ENCODE measurements at regions not wholly inside any gene's neighbourhood (a gene's known extent, or its start where the extent isn't known, plus 50 kb on each side); places are given as distances from the start of the nearest gene placed in this dataset.

DNA sequence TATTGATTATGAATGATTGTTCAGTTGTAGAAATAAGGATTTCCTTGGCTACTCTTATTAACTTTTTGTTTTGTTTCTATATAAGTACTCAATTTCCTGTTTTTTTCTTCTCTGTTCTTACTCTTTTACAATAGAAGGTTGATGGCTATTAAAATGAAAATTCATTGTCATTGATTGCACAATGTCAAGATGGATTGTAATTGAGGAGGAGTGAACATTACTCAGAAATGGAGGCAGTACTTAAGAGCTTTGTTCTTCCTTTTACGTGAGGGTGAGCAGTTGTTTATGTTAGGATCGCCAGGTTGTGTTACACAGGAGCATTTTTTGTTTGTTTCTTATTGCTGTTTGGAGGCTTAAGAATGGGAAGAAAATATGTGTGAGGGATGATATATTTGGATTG lies 2062.4 kb downstream of the ARAP2 start:
- H3K9me3 ChIP-seq = 0 out of 3 replicates have a peak, but pooled peaks cover 3% of the 10 kb centered on the region
- DNase-seq (ENCODE audit: low read depth in 1 of 2, low spot score in 1 of 2) (peak in 1 of 2 experiments; percentile 89), FAIRE-seq (peak; percentile 43), ATAC-seq (peak; percentile 73 to 80)
- POLR2A ChIA-PET = no interaction called here
- CTCF ChIA-PET = no interaction called here
- H3K4me1 ChIP-seq = peaks cover 25% of the 10 kb centered on the region
- TF ChIP-seq NR3C1 (IDR thresholded peaks at IDR 0.05) (no peak), CEBPB (IDR thresholded peaks at IDR 0.05) (peak; percentile 54 to 63; a peak in 3 of 4 replicates)
- peak overlapping the region; percentile 68 for H3K4me2 ChIP-seq
- peak overlapping the region; percentile 9; the same call in 1 of the 3 replicates for H3K4me3 ChIP-seq
- WGBS (ENCODE audit: missing lambda C conversion rate) = 3% methylated on average over 2 of the region's 2 CpGs
- peak overlapping the region; percentile 87 to 88 for H3K27ac ChIP-seq

DNA sequence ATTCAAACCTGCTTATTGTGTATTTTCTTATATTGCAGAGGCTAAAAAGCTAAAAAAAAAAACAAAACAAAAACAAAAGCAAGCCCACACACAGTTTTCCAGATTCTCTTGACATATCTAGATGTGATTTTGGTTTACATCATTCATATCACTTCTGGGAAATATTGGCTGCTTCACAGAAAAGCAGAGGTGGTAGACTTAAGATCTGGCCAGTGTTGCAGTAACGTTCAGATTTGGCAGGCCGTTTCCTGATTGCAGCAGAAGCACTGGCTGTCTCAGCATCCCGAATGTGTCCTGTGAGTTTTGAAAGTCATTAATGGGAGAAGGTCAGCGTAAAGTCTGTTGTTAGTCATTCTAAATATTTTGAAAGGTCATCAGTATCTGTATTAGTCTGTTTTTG lies 2062.0 kb downstream of the ARAP2 start:
- WGBS (ENCODE audit: missing lambda C conversion rate) = 12% methylated on average over 4 of the region's 4 CpGs
- H3K9me3 ChIP-seq = 0 out of 3 replicates have a peak, but pooled peaks cover 3% of the 10 kb centered on the region
- no peak for FAIRE-seq
- POLR2A ChIA-PET = no interaction called here
- H3K4me1 ChIP-seq = peaks cover 25% of the 10 kb centered on the region
- H3K4me3 ChIP-seq = peak overlapping the region; percentile 9; the same call in 1 of the 3 replicates
- TF ChIP-seq EP300 (IDR thresholded peaks at IDR 0.05) (peak; percentile 35 to 56; a peak in 2 of 5 replicates), MAFK (IDR thresholded peaks at IDR 0.05; ENCODE audit: partially characterized antibody) (peak; percentile 17)
- TF ChIP-seq, protein P1, sequence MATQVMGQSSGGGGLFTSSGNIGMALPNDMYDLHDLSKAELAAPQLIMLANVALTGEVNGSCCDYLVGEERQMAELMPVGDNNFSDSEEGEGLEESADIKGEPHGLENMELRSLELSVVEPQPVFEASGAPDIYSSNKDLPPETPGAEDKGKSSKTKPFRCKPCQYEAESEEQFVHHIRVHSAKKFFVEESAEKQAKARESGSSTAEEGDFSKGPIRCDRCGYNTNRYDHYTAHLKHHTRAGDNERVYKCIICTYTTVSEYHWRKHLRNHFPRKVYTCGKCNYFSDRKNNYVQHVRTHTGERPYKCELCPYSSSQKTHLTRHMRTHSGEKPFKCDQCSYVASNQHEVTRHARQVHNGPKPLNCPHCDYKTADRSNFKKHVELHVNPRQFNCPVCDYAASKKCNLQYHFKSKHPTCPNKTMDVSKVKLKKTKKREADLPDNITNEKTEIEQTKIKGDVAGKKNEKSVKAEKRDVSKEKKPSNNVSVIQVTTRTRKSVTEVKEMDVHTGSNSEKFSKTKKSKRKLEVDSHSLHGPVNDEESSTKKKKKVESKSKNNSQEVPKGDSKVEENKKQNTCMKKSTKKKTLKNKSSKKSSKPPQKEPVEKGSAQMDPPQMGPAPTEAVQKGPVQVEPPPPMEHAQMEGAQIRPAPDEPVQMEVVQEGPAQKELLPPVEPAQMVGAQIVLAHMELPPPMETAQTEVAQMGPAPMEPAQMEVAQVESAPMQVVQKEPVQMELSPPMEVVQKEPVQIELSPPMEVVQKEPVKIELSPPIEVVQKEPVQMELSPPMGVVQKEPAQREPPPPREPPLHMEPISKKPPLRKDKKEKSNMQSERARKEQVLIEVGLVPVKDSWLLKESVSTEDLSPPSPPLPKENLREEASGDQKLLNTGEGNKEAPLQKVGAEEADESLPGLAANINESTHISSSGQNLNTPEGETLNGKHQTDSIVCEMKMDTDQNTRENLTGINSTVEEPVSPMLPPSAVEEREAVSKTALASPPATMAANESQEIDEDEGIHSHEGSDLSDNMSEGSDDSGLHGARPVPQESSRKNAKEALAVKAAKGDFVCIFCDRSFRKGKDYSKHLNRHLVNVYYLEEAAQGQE (IDR thresholded peaks at IDR 0.05) = no peak
- CTCF ChIA-PET = no interaction called here
- peak overlapping the region; percentile 87 to 88 for H3K27ac ChIP-seq
- peak in 1 of 2 experiments; percentile 73 for DNase-seq (ENCODE audit: low read depth in 1 of 2, low spot score in 1 of 2)
- ATAC-seq = peak; percentile 59 to 75
- peak overlapping the region; percentile 68 for H3K4me2 ChIP-seq

DNA sequence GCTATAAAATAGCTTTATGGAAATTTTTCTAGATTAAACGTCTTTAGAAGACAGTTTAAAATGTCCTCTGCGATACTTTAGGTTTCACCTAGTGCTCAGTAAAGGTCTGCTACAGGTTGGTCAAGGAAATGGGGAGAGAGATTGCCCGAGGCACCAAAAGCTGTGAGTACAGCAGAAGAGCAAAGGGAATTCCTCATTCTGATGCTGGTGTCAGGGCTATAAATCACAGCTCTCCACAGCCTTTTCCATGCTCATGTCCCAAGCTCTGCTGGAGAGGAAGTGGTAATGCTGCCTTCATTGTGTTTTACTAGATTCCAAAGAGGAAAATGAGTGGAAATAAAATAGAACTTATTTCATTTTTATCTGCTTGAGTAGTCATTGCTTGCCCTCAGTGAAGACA lies 2060.4 kb downstream of the ARAP2 start:
- DNase-seq (ENCODE audit: low read depth in 1 of 2, low spot score in 1 of 2) = no peak
- H3K27ac ChIP-seq = peak overlapping the region; percentile 27 to 70; a peak in 5 of 6 replicates
- H3K4me2 ChIP-seq = no peak overlapping the region
- no peak overlapping the region for H3K4me3 ChIP-seq
- no peak for ATAC-seq
- H3K9me3 ChIP-seq = 0 out of 3 replicates have a peak, but pooled peaks cover 3% of the 10 kb centered on the region
- TF ChIP-seq, protein P2, sequence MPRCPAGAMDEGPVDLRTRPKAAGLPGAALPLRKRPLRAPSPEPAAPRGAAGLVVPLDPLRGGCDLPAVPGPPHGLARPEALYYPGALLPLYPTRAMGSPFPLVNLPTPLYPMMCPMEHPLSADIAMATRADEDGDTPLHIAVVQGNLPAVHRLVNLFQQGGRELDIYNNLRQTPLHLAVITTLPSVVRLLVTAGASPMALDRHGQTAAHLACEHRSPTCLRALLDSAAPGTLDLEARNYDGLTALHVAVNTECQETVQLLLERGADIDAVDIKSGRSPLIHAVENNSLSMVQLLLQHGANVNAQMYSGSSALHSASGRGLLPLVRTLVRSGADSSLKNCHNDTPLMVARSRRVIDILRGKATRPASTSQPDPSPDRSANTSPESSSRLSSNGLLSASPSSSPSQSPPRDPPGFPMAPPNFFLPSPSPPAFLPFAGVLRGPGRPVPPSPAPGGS (IDR thresholded peaks at IDR 0.05) = no peak
- TF ChIP-seq RFX5 (IDR thresholded peaks at IDR 0.05) = no peak
- TF ChIP-seq, protein P3, sequence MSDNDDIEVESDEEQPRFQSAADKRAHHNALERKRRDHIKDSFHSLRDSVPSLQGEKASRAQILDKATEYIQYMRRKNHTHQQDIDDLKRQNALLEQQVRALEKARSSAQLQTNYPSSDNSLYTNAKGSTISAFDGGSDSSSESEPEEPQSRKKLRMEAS (IDR thresholded peaks at IDR 0.05) = no peak
- TF ChIP-seq CHD4 (IDR thresholded peaks at IDR 0.05; ENCODE audit: borderline replicate concordance) = no peak
- TF ChIP-seq CEBPB (IDR thresholded peaks at IDR 0.05) = no peak
- TF ChIP-seq FOSB (CRISPR knock-in tag; IDR thresholded peaks at IDR 0.05) = no peak
- no peak for TF ChIP-seq ZNF302 (CRISPR knock-in tag; IDR thresholded peaks at IDR 0.05)
- TF ChIP-seq KDM1A (IDR thresholded peaks at IDR 0.05; ENCODE audit: low read depth) = no peak
- TF ChIP-seq RCOR1 (IDR thresholded peaks at IDR 0.05; ENCODE audit: low read depth, low read length) = no peak
- TF ChIP-seq MAFK (IDR thresholded peaks at IDR 0.05; ENCODE audit: partially characterized antibody) = no peak
- TF ChIP-seq EP300 (IDR thresholded peaks at IDR 0.05) = no peak
- TF ChIP-seq HOXA7 (CRISPR knock-in tag; IDR thresholded peaks at IDR 0.05) = no peak
- TF ChIP-seq NPAS2 (CRISPR knock-in tag; IDR thresholded peaks at IDR 0.05; ENCODE audit: borderline replicate concordance) = no peak
- no peak for TF ChIP-seq MYC (IDR thresholded peaks at IDR 0.05; ENCODE audit: borderline replicate concordance, low read length)
- no peak for TF ChIP-seq FOSL2 (IDR thresholded peaks at IDR 0.05)
- TF ChIP-seq FOSL2 (CRISPR knock-in tag; IDR thresholded peaks at IDR 0.05) = no peak
- TF ChIP-seq MAZ (IDR thresholded peaks at IDR 0.05; ENCODE audit: borderline replicate concordance, low read depth, low read length) = no peak
- no peak for TF ChIP-seq EHF (CRISPR knock-in tag; IDR thresholded peaks at IDR 0.05)
- TF ChIP-seq, protein P4, sequence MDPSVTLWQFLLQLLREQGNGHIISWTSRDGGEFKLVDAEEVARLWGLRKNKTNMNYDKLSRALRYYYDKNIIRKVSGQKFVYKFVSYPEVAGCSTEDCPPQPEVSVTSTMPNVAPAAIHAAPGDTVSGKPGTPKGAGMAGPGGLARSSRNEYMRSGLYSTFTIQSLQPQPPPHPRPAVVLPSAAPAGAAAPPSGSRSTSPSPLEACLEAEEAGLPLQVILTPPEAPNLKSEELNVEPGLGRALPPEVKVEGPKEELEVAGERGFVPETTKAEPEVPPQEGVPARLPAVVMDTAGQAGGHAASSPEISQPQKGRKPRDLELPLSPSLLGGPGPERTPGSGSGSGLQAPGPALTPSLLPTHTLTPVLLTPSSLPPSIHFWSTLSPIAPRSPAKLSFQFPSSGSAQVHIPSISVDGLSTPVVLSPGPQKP (IDR thresholded peaks at IDR 0.05; ENCODE audit: low read depth, low read length) = no peak
- no peak for TF ChIP-seq SMC3 (IDR thresholded peaks at IDR 0.05)
- ChIA-PET CTCF (no interaction called here), POLR2A (no interaction called here)
- no peak for FAIRE-seq
- H3K4me1 ChIP-seq = peaks cover 25% of the 10 kb centered on the region
- 49% methylated on average over 3 of the region's 3 CpGs for WGBS (ENCODE audit: missing lambda C conversion rate)
